Bronchial epithelial cell (primary cell): ENCODE measurements at regions not wholly inside any gene's neighbourhood (a gene's known extent, or its start where the extent isn't known, plus 50 kb on each side); places are given as distances from the start of the nearest gene placed in this dataset.
A peak's percentile ranks its signal among the peaks of the same experiment; 100 is the strongest.

ENCODE experiments used
- DNase-seq: peaks from one replicate; pipeline ENCODE4 v3.0.0-alpha.2; 2010; ENCODE audit warnings: low read depth
- FAIRE-seq: peaks from 2 replicates; lab custom pipeline; 2011; peaks lifted over from hg19 to GRCh38; lab: Jason Lieb, UNC
- H3K27me3 ChIP-seq: 2 replicates; pipeline ENCODE4 v1.5.1; 2011; ENCODE audit warnings: low read length; ENCODE audit not compliant: control insufficient read depth, insufficient read depth
- H3K36me3 ChIP-seq: 2 replicates; pipeline ENCODE4 v1.5.1; 2011; ENCODE audit warnings: low read length; ENCODE audit not compliant: control insufficient read depth, insufficient read depth
- H3K4me3 ChIP-seq: 2 replicates; pipeline ENCODE4 v1.5.1; 2011; ENCODE audit warnings: mild to moderate bottlenecking, low read depth, low read length, control low read depth
- TF ChIP-seq, protein P1 (sequence below): IDR thresholded peaks from 2 replicates; pipeline ENCODE4 v1.5.1; 2011; ENCODE audit warnings: mild to moderate bottlenecking, moderate library complexity, low read length, control low read depth, inconsistent platforms; ENCODE audit not compliant: insufficient read depth, severe bottlenecking

DNA sequence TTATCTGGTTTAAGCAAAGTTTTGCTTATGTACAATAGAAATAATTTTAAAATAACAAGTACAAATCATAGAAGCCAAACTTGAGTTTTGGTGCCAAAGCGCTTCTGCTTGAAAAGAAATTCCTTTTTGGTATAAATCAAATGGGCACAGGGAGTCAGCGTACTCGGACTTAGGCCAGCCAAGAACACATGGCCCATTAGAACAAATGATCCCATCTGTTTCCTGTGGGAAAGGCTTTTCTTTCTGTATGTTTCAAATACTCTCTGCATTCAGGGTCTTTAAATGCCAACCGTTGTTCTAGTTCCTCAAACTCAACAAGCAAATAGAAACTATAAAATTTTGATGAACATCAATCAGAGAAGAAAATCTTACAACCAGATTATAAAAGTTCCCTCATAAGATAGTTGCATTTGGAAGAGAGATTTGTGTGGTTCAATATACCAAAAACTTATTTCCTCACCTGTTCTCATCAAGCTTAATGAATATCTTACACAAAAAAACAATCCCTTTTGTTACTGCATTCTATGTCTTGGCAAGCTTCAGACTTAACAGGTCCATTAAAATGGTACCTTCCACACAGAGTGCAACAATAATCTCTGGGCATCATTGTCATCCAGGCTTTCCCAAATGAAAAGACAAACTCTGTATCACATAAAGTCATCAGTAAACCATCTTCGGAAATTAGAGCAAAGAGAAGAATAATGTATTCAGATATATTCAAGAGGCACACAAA is 739.8 kb upstream of the API5 start:
- FAIRE-seq = no peak
- TF ChIP-seq, protein P1, sequence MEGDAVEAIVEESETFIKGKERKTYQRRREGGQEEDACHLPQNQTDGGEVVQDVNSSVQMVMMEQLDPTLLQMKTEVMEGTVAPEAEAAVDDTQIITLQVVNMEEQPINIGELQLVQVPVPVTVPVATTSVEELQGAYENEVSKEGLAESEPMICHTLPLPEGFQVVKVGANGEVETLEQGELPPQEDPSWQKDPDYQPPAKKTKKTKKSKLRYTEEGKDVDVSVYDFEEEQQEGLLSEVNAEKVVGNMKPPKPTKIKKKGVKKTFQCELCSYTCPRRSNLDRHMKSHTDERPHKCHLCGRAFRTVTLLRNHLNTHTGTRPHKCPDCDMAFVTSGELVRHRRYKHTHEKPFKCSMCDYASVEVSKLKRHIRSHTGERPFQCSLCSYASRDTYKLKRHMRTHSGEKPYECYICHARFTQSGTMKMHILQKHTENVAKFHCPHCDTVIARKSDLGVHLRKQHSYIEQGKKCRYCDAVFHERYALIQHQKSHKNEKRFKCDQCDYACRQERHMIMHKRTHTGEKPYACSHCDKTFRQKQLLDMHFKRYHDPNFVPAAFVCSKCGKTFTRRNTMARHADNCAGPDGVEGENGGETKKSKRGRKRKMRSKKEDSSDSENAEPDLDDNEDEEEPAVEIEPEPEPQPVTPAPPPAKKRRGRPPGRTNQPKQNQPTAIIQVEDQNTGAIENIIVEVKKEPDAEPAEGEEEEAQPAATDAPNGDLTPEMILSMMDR = no peak
- no peak for DNase-seq
- Histone ChIP-seq H3K27me3 (no peaks in the 10 kb centered on the region), H3K4me3 (no peak overlapping the region), H3K36me3 (no peaks in the 10 kb centered on the region)

DNA sequence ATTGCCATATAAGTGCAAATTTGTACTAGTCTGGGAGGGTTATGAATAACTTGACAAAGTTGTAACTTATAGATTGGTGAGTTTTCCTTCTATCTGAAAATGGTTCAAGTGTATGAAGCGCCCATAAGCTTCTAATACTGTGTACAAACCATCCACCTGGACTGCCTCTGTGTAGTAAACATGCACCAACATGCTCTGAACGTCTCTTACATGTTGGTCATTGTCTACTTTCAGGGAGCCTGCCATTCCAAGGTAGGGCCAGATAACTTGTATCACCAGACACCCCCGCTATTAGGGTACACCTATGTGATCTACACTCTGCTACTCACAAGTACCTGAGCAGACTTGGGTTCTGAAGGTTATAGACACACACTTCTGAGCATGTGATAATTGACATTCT is 735.5 kb upstream of the API5 start:
- Histone ChIP-seq H3K4me3 (no peak overlapping the region), H3K27me3 (no peaks in the 10 kb centered on the region), H3K36me3 (no peaks in the 10 kb centered on the region)
- peak; percentile 39 for DNase-seq
- FAIRE-seq = peak; percentile 62
- TF ChIP-seq, protein P1 = no peak

DNA sequence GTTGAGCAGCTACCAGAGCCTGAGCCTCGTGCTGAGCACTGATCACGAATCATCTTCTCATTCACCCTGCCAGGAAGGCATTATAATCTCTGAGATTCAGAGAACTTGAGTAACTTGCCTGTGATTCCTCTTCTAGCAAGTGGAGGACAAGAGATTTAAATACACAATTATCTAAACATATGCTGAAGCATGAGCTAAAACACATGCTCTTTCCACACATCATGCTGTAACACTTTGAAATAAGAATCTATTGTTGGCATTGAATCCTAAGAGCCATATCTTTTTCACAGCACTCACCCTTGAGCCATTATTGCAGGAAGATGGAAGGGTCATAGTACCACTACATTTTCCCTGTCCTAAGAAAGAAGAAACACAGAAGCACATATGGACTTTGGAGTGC is 722.5 kb upstream of the API5 start:
- no peaks in the 10 kb centered on the region for H3K36me3 ChIP-seq
- FAIRE-seq = no peak
- TF ChIP-seq, protein P1 = no peak
- H3K27me3 ChIP-seq = no peaks in the 10 kb centered on the region
- DNase-seq = no peak
- no peak overlapping the region for H3K4me3 ChIP-seq

DNA sequence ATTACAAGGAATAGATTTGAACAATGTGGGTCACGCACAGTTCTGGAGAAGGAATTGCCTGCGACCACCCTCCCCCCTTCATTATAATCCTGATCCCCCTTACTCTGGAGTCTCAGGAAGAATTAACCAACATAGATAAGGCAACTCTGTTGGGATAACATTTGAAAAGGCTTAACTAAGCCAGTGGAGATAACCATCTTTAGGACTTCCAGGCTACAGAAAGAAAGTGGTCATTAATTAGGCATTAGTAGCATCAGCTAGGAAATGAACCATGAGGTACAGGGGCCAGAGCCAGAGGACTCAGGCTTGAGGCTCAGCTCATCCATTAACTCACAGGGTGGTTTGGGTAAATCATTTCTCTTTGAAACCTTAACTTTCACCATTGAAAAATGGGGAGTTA is 720.0 kb upstream of the API5 start:
- TF ChIP-seq, protein P1 = no peak
- Histone ChIP-seq H3K36me3 (no peaks in the 10 kb centered on the region), H3K4me3 (no peak overlapping the region), H3K27me3 (no peaks in the 10 kb centered on the region)
- no peak for DNase-seq
- peak; percentile 72 for FAIRE-seq

DNA sequence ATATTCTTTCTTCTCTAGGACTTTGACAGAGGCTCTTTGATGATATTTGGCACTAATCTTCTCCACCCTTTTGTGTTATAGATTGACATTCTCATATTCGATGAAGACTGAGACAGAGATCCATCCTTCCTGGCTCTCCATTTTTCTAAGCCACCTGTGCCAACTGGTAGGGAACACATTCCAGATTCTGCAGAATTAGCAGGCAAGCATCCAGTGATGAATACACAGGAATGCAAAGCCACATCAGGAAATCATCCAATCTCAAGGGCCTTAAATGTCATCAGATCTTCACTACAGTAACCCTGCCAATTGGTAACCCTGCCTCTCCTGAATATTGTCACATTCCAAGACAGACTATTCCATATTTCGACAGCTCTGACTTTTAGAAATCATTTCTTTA is 718.4 kb upstream of the API5 start:
- FAIRE-seq (no peak), DNase-seq (no peak)
- Histone ChIP-seq H3K27me3 (no peaks in the 10 kb centered on the region), H3K4me3 (no peak overlapping the region), H3K36me3 (no peaks in the 10 kb centered on the region)
- TF ChIP-seq, protein P1 = no peak

DNA sequence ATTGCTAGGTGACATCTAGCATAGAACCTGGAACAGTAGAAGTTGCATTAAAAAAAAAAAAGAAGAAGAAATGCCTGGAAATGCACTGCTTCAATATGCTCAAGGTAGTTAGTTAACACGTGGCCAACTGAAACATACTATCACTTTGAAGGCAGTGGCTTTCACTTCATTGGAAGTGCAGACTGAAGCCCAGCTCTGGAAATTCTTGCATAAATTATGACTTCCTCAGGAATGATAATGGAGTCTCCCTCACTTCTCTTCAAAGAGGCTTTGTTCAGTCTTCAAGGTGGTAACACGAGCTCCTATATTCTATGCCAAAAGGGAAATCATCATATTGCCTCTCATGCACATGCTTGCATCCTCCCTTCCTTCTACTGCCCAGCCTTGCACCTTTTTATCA is 715.9 kb upstream of the API5 start:
- no peak for FAIRE-seq

More for the DNA sequence above, 715.9 kb upstream of the API5 start:
- no peak for DNase-seq
- no peak overlapping the region for H3K4me3 ChIP-seq
- no peaks in the 10 kb centered on the region for H3K36me3 ChIP-seq
- TF ChIP-seq, protein P1 = no peak
- H3K27me3 ChIP-seq = no peaks in the 10 kb centered on the region
